Suprapubic skin (tissue), 4 donors: ENCODE measurements at regions not wholly inside any gene's neighbourhood (a gene's known extent, or its start where the extent isn't known, plus 50 kb on each side); places are given as distances from the start of the nearest gene placed in this dataset.

Source experiments
- DNase-seq, 2 donors: peaks; one replicate each; pipeline ENCODE4 v3.0.0-alpha.2; 2019; ENCODE audit warnings: low spot score in 2 of 2
- H3K27ac ChIP-seq: fragments of 200-600 bp; sonication (generic); one replicate; pipeline ENCODE4 v1.5.1; 2019
- H3K27me3 ChIP-seq: fragments of 200-600 bp; sonication (generic); one replicate; pipeline ENCODE4 v1.5.1; 2019
- H3K36me3 ChIP-seq: fragments of 200-600 bp; sonication (generic); one replicate; pipeline ENCODE4 v1.5.1; 2019
- H3K4me1 ChIP-seq: fragments of 200-600 bp; sonication (generic); one replicate; pipeline ENCODE4 v1.5.1; 2019
- H3K4me3 ChIP-seq: fragments of 200-600 bp; sonication (generic); one replicate; pipeline ENCODE4 v1.5.1; 2019; ENCODE audit warnings: mild to moderate bottlenecking
- H3K9me3 ChIP-seq: fragments of 200-600 bp; sonication (generic); one replicate; pipeline ENCODE4 v1.5.1; 2019
- EP300 ChIP-seq: sonication (generic); formaldehyde crosslinking; IDR thresholded peaks from one replicate; pipeline ENCODE4 v1.6.1; 2017; ENCODE audit warnings: antibody characterized with exemption
- POLR2A ChIP-seq, 2 donors: fragments of 450-650 bp; IDR thresholded peaks; one replicate each; pipeline ENCODE4 v1.6.1; 2017; ENCODE audit warnings: antibody characterized with exemption in 2 of 2, mild to moderate bottlenecking in 2 of 2, moderate library complexity in 2 of 2
- POLR2AphosphoS5 ChIP-seq, 3 donors: sonication (generic); formaldehyde crosslinking; IDR thresholded peaks; one replicate each; pipeline ENCODE4 v1.6.1; 2017; ENCODE audit warnings: antibody characterized with exemption in 3 of 3
- WGBS: methylation state at CpG from one replicate; pipeline ENCODE4 v1.1.5; 2018; 5-methylcytosine and 5-hydroxymethylcytosine counted together
- TF ChIP-seq, protein P1 (sequence below), 2 donors: fragments of 200-600 bp in 1 of 2; fragments of 450-650 bp in 1 of 2; sonication (generic) in 1 of 2; IDR thresholded peaks; one replicate each; pipeline ENCODE4 v1.5.1; 2016 to 2019; ENCODE audit warnings: antibody characterized with exemption in 2 of 2, mild to moderate bottlenecking in 1 of 2, moderate library complexity in 1 of 2

DNA sequence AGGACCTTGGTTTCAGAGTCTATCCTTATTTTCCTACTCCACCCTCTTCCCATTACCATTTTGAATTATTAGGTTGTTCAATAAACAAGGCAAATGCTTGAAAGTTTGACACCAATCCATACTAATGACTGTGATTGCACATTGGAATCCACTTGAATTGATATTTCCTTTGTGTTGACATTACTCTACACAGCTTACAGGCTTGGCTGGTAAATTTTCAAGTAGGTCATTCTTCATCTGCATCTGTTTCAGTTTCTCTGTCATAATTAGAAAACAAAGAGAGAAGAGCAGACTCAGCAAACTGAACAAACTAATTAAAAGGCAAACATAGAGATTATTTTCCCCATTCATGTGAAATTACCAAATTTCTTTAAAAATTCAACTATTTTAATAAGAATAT lies 732.9 kb upstream of the BCHE start:
- no peaks in the 10 kb centered on the region for H3K27me3 ChIP-seq
- H3K9me3 ChIP-seq: no peaks in the 10 kb centered on the region
- H3K36me3 ChIP-seq: no peaks in the 10 kb centered on the region
- DNase-seq: no peak
- H3K4me3 ChIP-seq: no peak overlapping the region
- no peak overlapping the region for H3K27ac ChIP-seq
- TF ChIP-seq, protein P1, sequence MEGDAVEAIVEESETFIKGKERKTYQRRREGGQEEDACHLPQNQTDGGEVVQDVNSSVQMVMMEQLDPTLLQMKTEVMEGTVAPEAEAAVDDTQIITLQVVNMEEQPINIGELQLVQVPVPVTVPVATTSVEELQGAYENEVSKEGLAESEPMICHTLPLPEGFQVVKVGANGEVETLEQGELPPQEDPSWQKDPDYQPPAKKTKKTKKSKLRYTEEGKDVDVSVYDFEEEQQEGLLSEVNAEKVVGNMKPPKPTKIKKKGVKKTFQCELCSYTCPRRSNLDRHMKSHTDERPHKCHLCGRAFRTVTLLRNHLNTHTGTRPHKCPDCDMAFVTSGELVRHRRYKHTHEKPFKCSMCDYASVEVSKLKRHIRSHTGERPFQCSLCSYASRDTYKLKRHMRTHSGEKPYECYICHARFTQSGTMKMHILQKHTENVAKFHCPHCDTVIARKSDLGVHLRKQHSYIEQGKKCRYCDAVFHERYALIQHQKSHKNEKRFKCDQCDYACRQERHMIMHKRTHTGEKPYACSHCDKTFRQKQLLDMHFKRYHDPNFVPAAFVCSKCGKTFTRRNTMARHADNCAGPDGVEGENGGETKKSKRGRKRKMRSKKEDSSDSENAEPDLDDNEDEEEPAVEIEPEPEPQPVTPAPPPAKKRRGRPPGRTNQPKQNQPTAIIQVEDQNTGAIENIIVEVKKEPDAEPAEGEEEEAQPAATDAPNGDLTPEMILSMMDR (IDR thresholded peaks at IDR 0.05): no peak
- TF ChIP-seq EP300: no peak
- no peak for TF ChIP-seq POLR2A (IDR thresholded peaks at IDR 0.05)
- no peak for TF ChIP-seq POLR2AphosphoS5 (IDR thresholded peaks at IDR 0.05)
- no peaks in the 10 kb centered on the region for H3K4me1 ChIP-seq

DNA sequence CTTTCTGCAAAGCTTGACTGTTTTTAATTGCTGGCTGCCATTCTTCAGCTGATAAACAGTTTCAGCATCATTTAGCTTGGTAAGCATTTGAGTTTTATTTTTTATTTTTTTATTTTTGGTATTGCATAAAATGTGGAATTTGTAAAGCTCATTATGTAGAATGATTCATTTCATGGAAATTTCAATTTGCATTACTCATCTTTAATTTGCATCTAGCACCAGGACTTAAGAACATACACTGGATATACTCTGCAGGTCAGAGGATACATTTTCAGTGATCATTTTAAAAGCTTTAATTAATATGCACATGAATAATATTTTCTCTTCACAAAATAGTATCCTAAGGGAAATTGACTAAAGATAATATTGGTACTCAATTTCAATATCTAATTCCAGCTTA lies 732.4 kb upstream of the BCHE start:
- no peak overlapping the region for H3K4me3 ChIP-seq
- no peaks in the 10 kb centered on the region for H3K27me3 ChIP-seq
- H3K4me1 ChIP-seq: no peaks in the 10 kb centered on the region
- no peaks in the 10 kb centered on the region for H3K36me3 ChIP-seq
- no peak for TF ChIP-seq EP300
- TF ChIP-seq POLR2AphosphoS5 (IDR thresholded peaks at IDR 0.05): no peak
- TF ChIP-seq, protein P1 (IDR thresholded peaks at IDR 0.05): no peak
- no peak for TF ChIP-seq POLR2A (IDR thresholded peaks at IDR 0.05)
- no peak overlapping the region for H3K27ac ChIP-seq
- DNase-seq: no peak
- no peaks in the 10 kb centered on the region for H3K9me3 ChIP-seq

DNA sequence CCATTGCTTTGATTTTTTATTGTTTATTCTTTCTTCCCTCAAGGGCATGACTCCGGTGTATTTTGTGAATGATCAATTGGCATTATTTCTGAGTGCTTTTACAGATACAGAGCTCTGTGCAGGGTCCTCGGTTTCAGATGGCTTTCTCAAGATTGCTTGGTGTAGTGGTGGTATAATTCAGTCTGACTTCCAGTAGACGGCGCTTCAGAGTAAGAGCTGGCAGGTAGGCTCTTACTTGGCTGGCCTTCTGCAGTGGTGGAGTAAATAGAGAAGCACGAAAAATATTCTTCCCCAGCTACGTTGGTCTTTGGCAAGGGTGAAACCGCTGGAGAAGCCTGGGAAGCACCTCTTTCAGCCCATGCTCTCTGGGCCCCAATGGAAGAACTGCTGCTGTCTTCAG lies 723.0 kb upstream of the BCHE start:
- WGBS: 84% methylated on average over 7 of the region's 7 CpGs
- DNase-seq: no peak
- Histone ChIP-seq H3K27ac (no peak overlapping the region), H3K4me3 (no peak overlapping the region), H3K27me3 (no peaks in the 10 kb centered on the region), H3K4me1 (no peaks in the 10 kb centered on the region), H3K36me3 (no peaks in the 10 kb centered on the region), H3K9me3 (no peaks in the 10 kb centered on the region)
- TF ChIP-seq, protein P1 (IDR thresholded peaks at IDR 0.05): no peak
- TF ChIP-seq EP300: no peak
- no peak for TF ChIP-seq POLR2AphosphoS5 (IDR thresholded peaks at IDR 0.05)
- no peak for TF ChIP-seq POLR2A (IDR thresholded peaks at IDR 0.05)

DNA sequence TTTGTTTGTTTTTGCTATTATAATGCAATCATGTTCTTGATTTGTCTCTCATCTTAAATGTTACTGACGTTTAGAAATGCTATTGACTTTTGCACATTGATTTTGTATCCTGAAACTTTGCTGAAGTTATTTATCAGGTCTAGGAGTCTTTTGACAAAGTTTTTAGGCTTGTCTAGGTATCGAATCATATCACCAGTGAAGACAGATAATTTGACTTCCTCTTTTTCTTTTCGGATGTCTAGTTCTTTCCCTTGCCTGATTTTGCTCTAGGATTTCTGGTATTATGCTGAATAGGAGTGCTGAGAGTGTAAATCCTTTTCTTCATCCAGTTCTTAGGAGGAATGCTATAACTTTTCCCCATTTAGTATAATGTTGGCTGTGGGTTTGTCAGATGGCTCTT lies 719.7 kb upstream of the BCHE start:
- Histone ChIP-seq H3K4me3 (no peak overlapping the region), H3K9me3 (no peaks in the 10 kb centered on the region), H3K4me1 (no peaks in the 10 kb centered on the region), H3K27ac (no peak overlapping the region), H3K36me3 (no peaks in the 10 kb centered on the region), H3K27me3 (no peaks in the 10 kb centered on the region)
- no peak for DNase-seq
- TF ChIP-seq EP300: no peak
- TF ChIP-seq POLR2AphosphoS5 (IDR thresholded peaks at IDR 0.05): no peak
- TF ChIP-seq, protein P1 (IDR thresholded peaks at IDR 0.05): no peak
- no peak for TF ChIP-seq POLR2A (IDR thresholded peaks at IDR 0.05)
- 87% methylated on average over 3 of the region's 3 CpGs for WGBS

DNA sequence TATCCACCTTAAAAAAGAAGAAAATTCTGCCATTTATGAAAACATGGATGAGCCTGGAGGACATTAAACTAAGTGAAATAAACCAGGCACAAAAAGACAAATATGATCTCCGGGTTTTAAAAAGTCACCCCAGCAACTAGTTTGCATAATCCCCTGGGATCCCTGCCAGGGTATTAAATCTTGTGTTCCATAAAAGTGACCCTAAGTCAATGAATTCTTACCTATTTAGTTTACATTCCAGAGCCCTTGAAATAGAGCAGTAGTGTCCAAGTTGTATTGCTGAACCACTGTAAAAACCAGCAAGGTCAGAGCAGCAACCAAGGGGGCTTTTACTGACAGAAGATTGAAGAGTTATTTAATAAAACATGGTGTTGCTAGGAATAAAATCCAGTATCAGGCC lies 716.8 kb upstream of the BCHE start:
- TF ChIP-seq EP300 (no peak), POLR2A (IDR thresholded peaks at IDR 0.05) (no peak), POLR2AphosphoS5 (IDR thresholded peaks at IDR 0.05) (no peak)
- TF ChIP-seq, protein P1 (IDR thresholded peaks at IDR 0.05): no peak
- no peak for DNase-seq
- WGBS: 29% methylated on average over 1 of the region's 1 CpG
- H3K4me1 ChIP-seq: no peaks in the 10 kb centered on the region
- no peaks in the 10 kb centered on the region for H3K36me3 ChIP-seq
- H3K27ac ChIP-seq: no peak overlapping the region
- H3K4me3 ChIP-seq: no peak overlapping the region
- H3K9me3 ChIP-seq: no peaks in the 10 kb centered on the region
- no peaks in the 10 kb centered on the region for H3K27me3 ChIP-seq
